ENCODE measurements at regions not wholly inside any gene's neighbourhood (a gene's known extent, or its start where the extent isn't known, plus 50 kb on each side); places are given as distances from the start of the nearest gene placed in this dataset.

DNA sequence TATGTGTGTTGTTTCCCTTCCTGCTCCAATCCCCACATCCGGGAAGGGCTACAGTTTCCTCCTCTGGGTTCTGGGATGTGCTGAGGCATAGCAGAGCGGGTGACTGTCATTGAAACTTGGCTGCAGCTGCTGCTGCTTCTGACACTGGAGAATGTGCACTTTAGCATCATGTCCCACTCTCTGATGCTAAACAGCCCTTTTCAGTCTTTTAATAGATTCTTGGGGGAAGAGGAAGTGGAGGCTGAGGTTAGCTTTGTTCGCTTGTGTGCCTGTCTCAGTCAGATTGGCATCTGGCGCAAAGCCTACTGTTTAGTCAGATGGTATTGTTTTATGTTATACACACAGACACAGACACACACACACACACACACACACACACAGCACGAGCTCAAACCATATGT lies 136.5 kb upstream of the RND3 start:
- H3K36me3 Mint-ChIP-seq (ENCODE audit: insufficient read depth in 1 of 3, low read depth in 3 of 3) = peaks cover 0 to 7% (median 0%) of the 10 kb centered on the region in 3 experiments; a peak in 3 of 7 replicates

More for the DNA sequence above, 136.5 kb upstream of the RND3 start:
- Histone ChIP-seq H3K79me1 (ENCODE audit: insufficient read depth, low read depth, low read length, poor library complexity, severe bottlenecking) (no peaks in the 10 kb centered on the region), H2BK120ac (ENCODE audit: low read depth, low read length, poor library complexity, severe bottlenecking) (no peak overlapping the region), H2BK12ac (ENCODE audit: insufficient read length, low read depth, low read length) (no peak overlapping the region), H3K23me2 (ENCODE audit: insufficient read length, low read depth, low read length, poor library complexity, severe bottlenecking) (no peaks in the 10 kb centered on the region), H3K23ac (ENCODE audit: insufficient read length, low read depth, low read length) (no peak overlapping the region), H2BK5ac (ENCODE audit: insufficient read length, low read length) (no peak overlapping the region), H3K4me1 (ENCODE audit: insufficient read depth, low read length) (no peaks in the 10 kb centered on the region), H3K79me2 (ENCODE audit: insufficient read depth, low read length) (no peaks in the 10 kb centered on the region), H3T11ph (ENCODE audit: low read length) (no peak overlapping the region), H4K91ac (ENCODE audit: insufficient read length, low read depth, low read length) (no peak overlapping the region), H3K27me3 (ENCODE audit: insufficient read depth, low read length) (no peaks in the 10 kb centered on the region), H3K9me3 (ENCODE audit: control insufficient read depth, low read depth, low read length) (no peaks in the 10 kb centered on the region), H3K14ac (ENCODE audit: insufficient read depth, low read length) (no peak overlapping the region), H4K5ac (ENCODE audit: insufficient read length, low read depth, low read length) (no peak overlapping the region), H3K27ac (ENCODE audit: insufficient read length, low read depth, low read length) (no peak overlapping the region), H2AFZ (ENCODE audit: low read length) (no peak overlapping the region), H3K56ac (ENCODE audit: insufficient read length, low read depth, low read length) (no peak overlapping the region), H3K9ac (ENCODE audit: extremely low read depth, insufficient read length, low read length) (no peak overlapping the region), H2BK15ac (ENCODE audit: low read depth, low read length) (no peak overlapping the region), H3K4me2 (ENCODE audit: insufficient read depth, insufficient read length, low read length) (no peak overlapping the region), H4K8ac (replicated peaks; ENCODE audit: insufficient read length, low read depth, low read length) (no peak overlapping the region), H2BK20ac (ENCODE audit: low read depth, low read length, poor library complexity, severe bottlenecking) (no peak overlapping the region), H4K20me1 (ENCODE audit: control insufficient read depth, insufficient read depth, insufficient read length) (no peaks in the 10 kb centered on the region), H3K4ac (ENCODE audit: low read depth, low read length) (no peak overlapping the region), H2AK5ac (ENCODE audit: insufficient read length, low read length) (no peak overlapping the region), H3K18ac (ENCODE audit: insufficient read length, low read depth, low read length) (no peak overlapping the region)
- no peak overlapping the region for H3K27ac Mint-ChIP-seq
- WGBS (ENCODE audit: extremely low coverage, insufficient read length, low lambda C conversion rate) = no CpG with 5 or more reads among the region's 5 CpGs
- DNase-seq = no peak
- no peak overlapping the region for H3K4me3 Mint-ChIP-seq
- H3K9me3 Mint-ChIP-seq = peaks cover 0 to 8% of the 10 kb centered on the region in 2 experiments; a peak in 2 of 5 replicates
- TF ChIP-seq, protein P1, sequence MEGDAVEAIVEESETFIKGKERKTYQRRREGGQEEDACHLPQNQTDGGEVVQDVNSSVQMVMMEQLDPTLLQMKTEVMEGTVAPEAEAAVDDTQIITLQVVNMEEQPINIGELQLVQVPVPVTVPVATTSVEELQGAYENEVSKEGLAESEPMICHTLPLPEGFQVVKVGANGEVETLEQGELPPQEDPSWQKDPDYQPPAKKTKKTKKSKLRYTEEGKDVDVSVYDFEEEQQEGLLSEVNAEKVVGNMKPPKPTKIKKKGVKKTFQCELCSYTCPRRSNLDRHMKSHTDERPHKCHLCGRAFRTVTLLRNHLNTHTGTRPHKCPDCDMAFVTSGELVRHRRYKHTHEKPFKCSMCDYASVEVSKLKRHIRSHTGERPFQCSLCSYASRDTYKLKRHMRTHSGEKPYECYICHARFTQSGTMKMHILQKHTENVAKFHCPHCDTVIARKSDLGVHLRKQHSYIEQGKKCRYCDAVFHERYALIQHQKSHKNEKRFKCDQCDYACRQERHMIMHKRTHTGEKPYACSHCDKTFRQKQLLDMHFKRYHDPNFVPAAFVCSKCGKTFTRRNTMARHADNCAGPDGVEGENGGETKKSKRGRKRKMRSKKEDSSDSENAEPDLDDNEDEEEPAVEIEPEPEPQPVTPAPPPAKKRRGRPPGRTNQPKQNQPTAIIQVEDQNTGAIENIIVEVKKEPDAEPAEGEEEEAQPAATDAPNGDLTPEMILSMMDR (conservative IDR thresholded peaks at IDR 0.05) = no peak
- peaks cover 6 to 25% of the 10 kb centered on the region in 2 experiments; a peak in 3 of 4 replicates for H3K4me1 Mint-ChIP-seq
- H3K27me3 Mint-ChIP-seq (ENCODE audit: low read depth) = no peaks in the 10 kb centered on the region

Data from H9 (cell line).